ENCODE measurements at regions not wholly inside any gene's neighbourhood (a gene's known extent, or its start where the extent isn't known, plus 50 kb on each side); places are given as distances from the start of the nearest gene placed in this dataset.

- Histone ChIP-seq H4K5ac (ENCODE audit: insufficient read length, low read depth, low read length) (no peak overlapping the region), H2BK15ac (ENCODE audit: low read length) (no peak overlapping the region), H3K14ac (ENCODE audit: insufficient read length) (no peak overlapping the region), H3K4me3 (ENCODE audit: extremely low read depth in 1 of 4, insufficient read depth in 2 of 4, low read depth in 3 of 4, low read length in 4 of 4) (no peak overlapping the region), H3K27ac (ENCODE audit: low read depth, low read length) (no peak overlapping the region), H2AK5ac (ENCODE audit: low read depth, low read length) (no peak overlapping the region), H3K9ac (replicated peaks in 1 of 4; ENCODE audit: extremely low read depth in 1 of 4, low read depth in 3 of 4, low read length in 3 of 4) (no peak overlapping the region), H3K23ac (ENCODE audit: insufficient read length) (no peak overlapping the region), H3K4ac (replicated peaks; ENCODE audit: insufficient read length, low read depth, low read length) (no peak overlapping the region), H3K56ac (replicated peaks; ENCODE audit: insufficient read length, low read depth, low read length) (no peak overlapping the region), H3K18ac (ENCODE audit: extremely low read depth, low read length) (no peak overlapping the region), H2BK20ac (ENCODE audit: low read length) (no peak overlapping the region), H2BK12ac (ENCODE audit: low read depth, low read length) (no peak overlapping the region), H3K27me3 (replicated peaks in 1 of 4; ENCODE audit: control insufficient read depth in 3 of 4, extremely low read depth in 1 of 4, insufficient read depth in 3 of 4, low read length in 3 of 4) (no peaks in the 10 kb centered on the region), H2BK5ac (ENCODE audit: low read depth, low read length) (no peak overlapping the region), H3K79me2 (ENCODE audit: control insufficient read depth in 1 of 2, insufficient read depth in 2 of 2, low read length in 2 of 2) (no peaks in the 10 kb centered on the region), H4K8ac (ENCODE audit: extremely low read depth, insufficient read depth, low read length) (no peak overlapping the region), H3K9me3 (ENCODE audit: insufficient read depth in 2 of 2, low read depth in 1 of 2, low read length in 1 of 2) (no peaks in the 10 kb centered on the region), H2AFZ (ENCODE audit: low read length) (peak overlapping the region; percentile 35; the same call in 1 of the 2 replicates), H4K91ac (replicated peaks; ENCODE audit: insufficient read length, low read length) (no peak overlapping the region), H2BK120ac (replicated peaks; ENCODE audit: low read depth, low read length) (no peak overlapping the region), H3K4me1 (replicated peaks in 1 of 4; ENCODE audit: control insufficient read depth in 3 of 4, insufficient read depth in 4 of 4, low read length in 3 of 4) (peaks cover 0 to 6% (median 0%) of the 10 kb centered on the region in 4 experiments; a peak in 2 of 7 replicates), H3K36me3 (ENCODE audit: control insufficient read depth in 2 of 4, insufficient read depth in 4 of 4, low read length in 3 of 4) (no peaks in the 10 kb centered on the region), H4K20me1 (replicated peaks in 1 of 2; ENCODE audit: control insufficient read depth in 1 of 2, insufficient read depth in 2 of 2, low read length in 2 of 2) (no peaks in the 10 kb centered on the region), H3K79me1 (ENCODE audit: low read depth, low read length) (no peaks in the 10 kb centered on the region), H3K4me2 (ENCODE audit: insufficient read depth in 1 of 2, low read depth in 2 of 2, low read length in 2 of 2) (no peak overlapping the region), H3K23me2 (ENCODE audit: low read depth, low read length) (no peaks in the 10 kb centered on the region)
- TF ChIP-seq CEBPB (IDR thresholded peaks at IDR 0.05; ENCODE audit: low read depth, low read length): no peak
- no peak for TF ChIP-seq KDM4A (IDR thresholded peaks at IDR 0.05; ENCODE audit: low read depth, low read length, severe bottlenecking)
- no peak for TF ChIP-seq TAF7 (optimal IDR thresholded peaks at IDR 0.05; ENCODE audit: borderline replicate concordance, low read depth, low read length)
- TF ChIP-seq ZNF274 (IDR thresholded peaks at IDR 0.05; ENCODE audit: borderline replicate concordance, extremely low read depth, low read length): no peak
- FAIRE-seq (no peak), DNase-seq (ENCODE audit: low read depth in 1 of 2, low spot score in 2 of 2) (no peak)
- ChIA-PET POLR2A (ENCODE audit: partially characterized antibody) (no interaction called here), CTCF (ENCODE audit: partially characterized antibody) (interaction anchor here (0.7 to 1.5 kb wide), 3 partner anchors 10 to 258 kb away, joined by 3 read pairs; no protein-coding TSS in a partner anchor)
- 88% methylated on average over 7 of the region's 7 CpGs; no CpG with 5 or more reads in 1 of the 2 experiments for WGBS, 2 experiments (ENCODE audit: extremely low coverage in 1 of 2, insufficient coverage in 1 of 2, insufficient read length in 1 of 2, insufficient replicate concordance in 2 of 2, low coverage in 1 of 2, low lambda C conversion rate in 2 of 2, missing lambda C conversion rate in 1 of 2)
These were observed 170.5 kb upstream of the TGFBR2 start for GRCh38 chr3:30435861-30436331.
